NOMO-1 treated with dmso at 0.1 percent for 144 hours (cell line): ENCODE measurements at regions not wholly inside any gene's neighbourhood (a gene's known extent, or its start where the extent isn't known, plus 50 kb on each side); places are given as distances from the start of the nearest gene placed in this dataset.
"Not testable (repeated sequence)": the region's sequence is repeated elsewhere in the genome, so short reads cannot be mapped to it uniquely, and the experiment has no call there.

Experiments
- DNase-seq: peaks from one replicate; lab custom pipeline; 2025; ENCODE audit not compliant: unreplicated experiment; lab: John Stamatoyannopoulos, UW

- no peak for DNase-seq
These were observed 370.1 kb upstream of the ZFHX3 start for GRCh38 chr16:73418051-73418450.

GRCh38 chr16:73415286-73415685, 367.4 kb upstream of the ZFHX3 start:
- DNase-seq = no peak

- no peak for DNase-seq
These were observed 366.7 kb upstream of the ZFHX3 start for GRCh38 chr16:73414638-73415037.

GRCh38 chr16:73413830-73414190, 365.9 kb upstream of the ZFHX3 start:
- no peak for DNase-seq

GRCh38 chr16:73413091-73413829, 365.3 kb upstream of the ZFHX3 start:
- no peak for DNase-seq

GRCh38 chr16:73412416-73412815, 364.5 kb upstream of the ZFHX3 start:
- no peak for DNase-seq

- DNase-seq = no peak
These were observed 360.8 kb upstream of the ZFHX3 start for GRCh38 chr16:73408716-73409115.

GRCh38 chr16:73408311-73408710, 360.4 kb upstream of the ZFHX3 start:
- DNase-seq = no peak

GRCh38 chr16:73405851-73406250, 357.9 kb upstream of the ZFHX3 start:
- DNase-seq = no peak

- no peak for DNase-seq
These were observed 356.1 kb upstream of the ZFHX3 start for GRCh38 chr16:73404001-73404400.

GRCh38 chr16:73403291-73403690, 355.4 kb upstream of the ZFHX3 start:
- DNase-seq = no peak

- DNase-seq = no peak
These were observed 353.0 kb upstream of the ZFHX3 start for GRCh38 chr16:73400951-73401350.

- no peak for DNase-seq
These were observed 352.1 kb upstream of the ZFHX3 start for GRCh38 chr16:73399997-73400396.

- no peak for DNase-seq
These were observed 351.6 kb upstream of the ZFHX3 start for GRCh38 chr16:73399486-73399885.

GRCh38 chr16:73398604-73399003, 350.7 kb upstream of the ZFHX3 start:
- not testable (repeated sequence) for DNase-seq

- DNase-seq = no peak
These were observed 348.6 kb upstream of the ZFHX3 start for GRCh38 chr16:73396556-73396955.

GRCh38 chr16:73390936-73391335, 343.0 kb upstream of the ZFHX3 start:
- no peak for DNase-seq

GRCh38 chr16:73390491-73390890, 342.6 kb upstream of the ZFHX3 start:
- DNase-seq = no peak

- DNase-seq = no peak
These were observed 341.2 kb upstream of the ZFHX3 start for GRCh38 chr16:73389085-73389484.

GRCh38 chr16:73387979-73388378, 340.1 kb upstream of the ZFHX3 start:
- DNase-seq = no peak

- DNase-seq = no peak
These were observed 337.8 kb upstream of the ZFHX3 start for GRCh38 chr16:73385696-73386095.

- no peak for DNase-seq
These were observed 336.7 kb upstream of the ZFHX3 start for GRCh38 chr16:73384506-73385089.

- DNase-seq = no peak
These were observed 336.0 kb upstream of the ZFHX3 start for GRCh38 chr16:73383988-73384365.
